CD4-positive, alpha-beta T cell (primary cell): ENCODE measurements at regions not wholly inside any gene's neighbourhood (a gene's known extent, or its start where the extent isn't known, plus 50 kb on each side); places are given as distances from the start of the nearest gene placed in this dataset.
A peak's percentile ranks its signal among the peaks of the same experiment; 100 is the strongest.

Source experiments
- ATAC-seq: fragments of 200-7000 bp; cut with Tn5 transposase; one replicate; pipeline ENCODE4 v1.10.0; 2022; ENCODE audit warnings: mild to moderate bottlenecking; ENCODE audit not compliant: poor library complexity
- CTCF ChIA-PET: fragments of 350-600 bp; sonication (Branson Sonifier 250); formaldehyde crosslinking; loops from one replicate; lab custom pipeline; 2021; ENCODE audit warnings: antibody characterized with exemption, inconsistent platforms; lab: Charles Lee
- POLR2A ChIA-PET: fragments of 350-600 bp; sonication (Branson Sonifier 250); formaldehyde crosslinking; loops from one replicate; lab custom pipeline; 2021; ENCODE audit warnings: antibody characterized with exemption, inconsistent platforms; lab: Charles Lee
- DNase-seq, 14 experiments: peaks; one replicate each; pipeline ENCODE4 v3.0.0-alpha.2; 2013 to 2020; ENCODE audit warnings: mixed read lengths in 2 of 14
- H3K27ac ChIP-seq, 2 donors: one replicate each; pipeline versions ENCODE4 v1.5.1 to v1.7.0; 2013; ENCODE audit warnings: low read length in 2 of 2, low read depth in 1 of 2, mild to moderate bottlenecking in 1 of 2
- H3K27me3 ChIP-seq, 2 experiments: 1 replicate in 1 of 2; 2 replicates in 1 of 2; pipeline versions ENCODE4 v1.6.1 to v1.7.0; 2013; ENCODE audit warnings: low read length in 2 of 2, control low read depth in 1 of 2, mild to moderate bottlenecking in 1 of 2, moderate library complexity in 1 of 2; ENCODE audit not compliant: insufficient read depth in 2 of 2, control insufficient read depth in 1 of 2
- H3K36me3 ChIP-seq: one replicate; pipeline ENCODE4 v1.6.1; 2013; ENCODE audit warnings: low read length, control low read depth; ENCODE audit not compliant: insufficient read depth
- H3K4me1 ChIP-seq: one replicate; pipeline ENCODE4 v1.6.1; 2013; ENCODE audit warnings: low read length, control low read depth; ENCODE audit not compliant: insufficient read depth
- H3K4me3 ChIP-seq: one replicate; pipeline ENCODE4 v1.5.1; 2013; ENCODE audit warnings: mild to moderate bottlenecking, low read length, moderate library complexity
- H3K9me3 ChIP-seq, 2 experiments: 1 replicate in 1 of 2; 2 replicates in 1 of 2; pipeline versions ENCODE4 v1.6.1 to v1.7.0; 2013; ENCODE audit warnings: low read length in 2 of 2, mild to moderate bottlenecking in 2 of 2, control low read depth in 1 of 2, moderate library complexity in 1 of 2; ENCODE audit not compliant: control insufficient read depth in 1 of 2, insufficient read depth in 1 of 2
- H3K27ac Mint-ChIP-seq: one replicate; pipeline ENCODE4 v1.8.0; 2020; ENCODE audit warnings: mixed read lengths
- H3K27me3 Mint-ChIP-seq: one replicate; pipeline ENCODE4 v1.8.0; 2021; ENCODE audit warnings: mixed read lengths
- H3K36me3 Mint-ChIP-seq: one replicate; pipeline ENCODE4 v1.8.0; 2021; ENCODE audit warnings: low read depth, mixed read lengths
- H3K4me1 Mint-ChIP-seq: one replicate; pipeline ENCODE4 v1.8.0; 2021; ENCODE audit warnings: low read depth, mixed read lengths
- H3K4me3 Mint-ChIP-seq: one replicate; pipeline ENCODE4 v1.8.0; 2020; ENCODE audit warnings: mild to moderate bottlenecking, mixed read lengths
- H3K9me3 Mint-ChIP-seq: one replicate; pipeline ENCODE4 v1.8.0; 2020; ENCODE audit warnings: mixed read lengths
- CTCF ChIP-seq: fragments of 200-600 bp; IDR thresholded peaks from one replicate; pipeline ENCODE4 v1.8.0; 2022; ENCODE audit warnings: antibody characterized with exemption, mild to moderate bottlenecking
- intact Hi-C, 2 experiments: fragments of 100-400 bp; cut with DNase I in 1 of 2; cut with micrococcal nuclease in 1 of 2; formaldehyde crosslinking; loops; one replicate each; pipeline versions ENCODE4 v1.15.1 to v1.9.0; 2023 to 2025; cut with DNase I, micrococcal nuclease

GRCh38 chr6:14652536-14652935 lies 535.0 kb downstream of the CD83 start:
- Mint-ChIP-seq H3K27me3 (no peaks in the 10 kb centered on the region), H3K9me3 (no peaks in the 10 kb centered on the region), H3K27ac (no peak overlapping the region), H3K4me3 (no peak overlapping the region), H3K36me3 (no peaks in the 10 kb centered on the region), H3K4me1 (peaks cover 28% of the 10 kb centered on the region)
- CTCF ChIA-PET = no interaction called here
- peaks cover 11% of the 10 kb centered on the region for H3K4me1 ChIP-seq
- no peaks in the 10 kb centered on the region for H3K9me3 ChIP-seq
- H3K36me3 ChIP-seq = no peaks in the 10 kb centered on the region
- H3K27ac ChIP-seq = no peak overlapping the region
- no peak for TF ChIP-seq CTCF
- POLR2A ChIA-PET = no interaction called here
- DNase-seq (no peak), ATAC-seq (no peak)
- intact Hi-C loops = no loop called here
- H3K27me3 ChIP-seq = no peaks in the 10 kb centered on the region
- no peak overlapping the region for H3K4me3 ChIP-seq

DNA sequence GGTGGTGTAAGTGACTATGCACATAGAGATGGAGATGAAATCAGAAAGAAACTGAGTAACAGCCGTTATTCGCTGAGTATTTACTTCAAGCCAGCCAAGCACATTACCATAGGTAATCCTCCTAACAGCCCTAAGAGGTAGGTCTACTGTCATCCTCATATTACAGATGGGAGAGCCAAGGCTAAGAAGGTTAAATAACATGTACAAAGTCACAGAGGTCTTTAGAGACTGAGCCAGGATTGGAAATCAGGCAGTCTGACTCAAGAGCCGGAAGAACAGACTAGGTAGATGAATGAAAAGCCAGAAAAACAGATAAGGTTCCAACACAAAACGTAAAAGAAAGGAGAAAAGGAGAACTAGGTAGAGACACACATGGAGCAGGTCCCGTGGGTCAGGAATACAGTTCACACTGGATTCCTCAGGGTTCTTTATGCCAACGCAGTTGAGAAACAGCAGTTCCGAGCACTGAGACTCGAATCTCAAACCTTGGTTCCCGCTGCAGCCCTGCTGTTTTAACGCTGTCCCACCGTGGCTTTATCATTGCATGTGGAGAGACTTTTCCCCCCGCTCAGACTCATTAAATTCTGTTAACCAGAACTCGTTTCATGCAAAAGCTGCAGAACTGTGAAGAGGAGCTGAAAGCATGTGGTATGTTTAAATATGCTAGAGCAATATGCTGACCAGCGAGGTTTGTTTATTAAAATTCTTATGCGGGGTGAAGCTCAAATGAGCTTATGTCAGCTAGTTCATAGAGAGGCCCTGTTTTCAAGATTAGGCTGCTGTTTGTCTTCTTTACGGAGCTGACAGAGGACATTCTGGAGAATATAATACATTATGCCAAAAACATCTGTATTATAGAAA lies 537.9 kb downstream of the CD83 start:
- H3K27ac ChIP-seq = no peak overlapping the region
- H3K36me3 ChIP-seq = no peaks in the 10 kb centered on the region
- intact Hi-C loops = no loop called here
- no peaks in the 10 kb centered on the region for H3K9me3 ChIP-seq
- no peak for TF ChIP-seq CTCF
- ATAC-seq (no peak), DNase-seq (no peak)
- peaks cover 20% of the 10 kb centered on the region for H3K4me1 ChIP-seq
- Mint-ChIP-seq H3K36me3 (no peaks in the 10 kb centered on the region), H3K27me3 (no peaks in the 10 kb centered on the region), H3K4me1 (peaks cover 38% of the 10 kb centered on the region), H3K4me3 (peak overlapping the region; percentile 12), H3K27ac (peak overlapping the region; percentile 82), H3K9me3 (no peaks in the 10 kb centered on the region)
- CTCF ChIA-PET = no interaction called here
- POLR2A ChIA-PET = interaction anchor here (1.0 to 1.7 kb wide), 4 partner anchors 20 to 593 kb away, joined by 3 to 12 read pairs (median 3); no protein-coding TSS in a partner anchor
- no peaks in the 10 kb centered on the region for H3K27me3 ChIP-seq
- H3K4me3 ChIP-seq = no peak overlapping the region

GRCh38 chr6:14656078-14656521 lies 538.5 kb downstream of the CD83 start:
- ATAC-seq (peak; percentile 22), DNase-seq (peak in 3 of 14 experiments; percentile 25 to 48 (median 35))
- ChIA-PET POLR2A (interaction anchor here (1.0 to 1.7 kb wide), 3 partner anchors 21 to 593 kb away, joined by 3 to 12 read pairs (median 3); no protein-coding TSS in a partner anchor), CTCF (no interaction called here)
- Mint-ChIP-seq H3K9me3 (no peaks in the 10 kb centered on the region), H3K27me3 (no peaks in the 10 kb centered on the region), H3K27ac (peak overlapping the region; percentile 82), H3K4me3 (peak overlapping the region; percentile 12), H3K36me3 (no peaks in the 10 kb centered on the region), H3K4me1 (peaks cover 38% of the 10 kb centered on the region)
- TF ChIP-seq CTCF = no peak
- intact Hi-C loops = no loop called here
- Histone ChIP-seq H3K4me3 (no peak overlapping the region), H3K4me1 (peaks cover 25% of the 10 kb centered on the region), H3K36me3 (no peaks in the 10 kb centered on the region), H3K27me3 (no peaks in the 10 kb centered on the region), H3K27ac (no peak overlapping the region), H3K9me3 (no peaks in the 10 kb centered on the region)
